ENCODE measurements at regions not wholly inside any gene's neighbourhood (a gene's known extent, or its start where the extent isn't known, plus 50 kb on each side); places are given as distances from the start of the nearest gene placed in this dataset.

DNA sequence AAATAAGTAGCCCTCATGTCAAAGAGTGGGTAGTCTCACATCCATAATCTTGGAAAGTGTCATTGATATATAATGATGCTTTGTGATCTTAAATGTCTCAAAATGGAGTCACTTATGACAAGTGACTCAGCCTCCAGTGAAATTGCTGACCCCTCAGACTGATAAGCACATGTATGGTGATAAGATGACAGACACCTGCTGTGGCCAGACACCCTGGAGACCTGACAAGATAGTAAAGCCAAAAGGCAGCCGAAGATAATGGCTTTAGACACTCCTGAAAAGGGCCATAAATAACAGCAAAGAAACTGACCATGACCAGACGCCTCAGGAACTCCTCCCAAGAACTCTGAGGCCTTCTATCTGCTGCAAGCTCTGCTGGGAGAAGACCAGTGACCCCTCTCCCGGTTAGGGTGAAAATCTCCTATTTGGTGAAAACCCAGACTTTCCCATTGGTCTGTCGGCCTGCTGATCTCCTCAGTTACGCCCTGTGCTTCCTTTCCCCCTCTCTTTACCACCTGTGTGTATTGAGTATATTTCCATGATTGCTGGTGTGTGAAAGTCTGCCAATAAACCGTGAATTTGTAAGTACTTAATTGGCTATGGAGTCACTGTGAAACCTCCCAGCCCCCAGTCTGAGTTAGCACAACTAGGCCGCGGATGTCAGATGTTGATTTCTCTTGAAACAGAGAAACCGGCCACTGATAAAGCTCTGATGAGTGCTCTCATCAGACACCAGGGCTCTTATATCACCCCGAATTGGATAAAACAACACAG lies 226.7 kb upstream of the MYOCD start:
- Histone ChIP-seq H3K36me3 (no peaks in the 10 kb centered on the region), H3K27ac (no peak overlapping the region), H3K27me3 (no peaks in the 10 kb centered on the region), H3K9me3 (no peaks in the 10 kb centered on the region), H3K4me3 (no peak overlapping the region), H3K4me1 (no peaks in the 10 kb centered on the region)
- TF ChIP-seq, protein P1, sequence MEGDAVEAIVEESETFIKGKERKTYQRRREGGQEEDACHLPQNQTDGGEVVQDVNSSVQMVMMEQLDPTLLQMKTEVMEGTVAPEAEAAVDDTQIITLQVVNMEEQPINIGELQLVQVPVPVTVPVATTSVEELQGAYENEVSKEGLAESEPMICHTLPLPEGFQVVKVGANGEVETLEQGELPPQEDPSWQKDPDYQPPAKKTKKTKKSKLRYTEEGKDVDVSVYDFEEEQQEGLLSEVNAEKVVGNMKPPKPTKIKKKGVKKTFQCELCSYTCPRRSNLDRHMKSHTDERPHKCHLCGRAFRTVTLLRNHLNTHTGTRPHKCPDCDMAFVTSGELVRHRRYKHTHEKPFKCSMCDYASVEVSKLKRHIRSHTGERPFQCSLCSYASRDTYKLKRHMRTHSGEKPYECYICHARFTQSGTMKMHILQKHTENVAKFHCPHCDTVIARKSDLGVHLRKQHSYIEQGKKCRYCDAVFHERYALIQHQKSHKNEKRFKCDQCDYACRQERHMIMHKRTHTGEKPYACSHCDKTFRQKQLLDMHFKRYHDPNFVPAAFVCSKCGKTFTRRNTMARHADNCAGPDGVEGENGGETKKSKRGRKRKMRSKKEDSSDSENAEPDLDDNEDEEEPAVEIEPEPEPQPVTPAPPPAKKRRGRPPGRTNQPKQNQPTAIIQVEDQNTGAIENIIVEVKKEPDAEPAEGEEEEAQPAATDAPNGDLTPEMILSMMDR (IDR thresholded peaks at IDR 0.05) = no peak
- TF ChIP-seq POLR2A (IDR thresholded peaks at IDR 0.05) (no peak), EP300 (IDR thresholded peaks at IDR 0.05) (no peak), POLR2AphosphoS5 (IDR thresholded peaks at IDR 0.05) (no peak)
- intact Hi-C loops (cut with DNase I; ENCODE audit: low total_unique reads) = loop anchor here (10.0 kb wide), 1 partner anchor 164 kb away; no protein-coding TSS in a partner anchor
- 76 to 83% (median 82%) methylated on average over 10 of the region's 10 CpGs for WGBS, 5 donors
- DNase-seq = no peak

DNA sequence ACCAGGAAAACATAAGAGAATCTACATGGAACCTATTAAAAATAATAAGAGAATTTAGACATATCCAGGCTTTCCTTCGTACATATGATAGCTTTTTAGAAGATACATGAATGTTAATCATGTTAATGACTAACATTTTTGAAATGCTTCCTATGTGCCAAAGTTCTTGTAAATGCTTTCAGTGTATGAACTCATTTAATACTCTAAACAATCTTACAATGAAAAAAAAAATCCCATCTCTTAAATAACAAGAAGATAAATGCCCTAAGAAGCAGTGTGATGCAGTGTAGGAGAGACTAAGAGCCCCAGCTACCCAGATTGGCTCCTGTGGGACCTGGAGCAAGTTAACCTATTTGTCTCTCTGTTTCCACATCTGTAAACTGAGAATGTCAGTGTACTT lies 220.4 kb upstream of the MYOCD start:
- Histone ChIP-seq H3K27me3 (no peaks in the 10 kb centered on the region), H3K4me3 (no peak overlapping the region), H3K36me3 (no peaks in the 10 kb centered on the region), H3K27ac (no peak overlapping the region), H3K9me3 (no peaks in the 10 kb centered on the region), H3K4me1 (no peaks in the 10 kb centered on the region)
- WGBS, 5 donors = 52 to 74% (median 65%) methylated on average over 1 of the region's 1 CpG
- intact Hi-C loops (cut with DNase I; ENCODE audit: low total_unique reads) = no loop called here
- TF ChIP-seq POLR2AphosphoS5 (IDR thresholded peaks at IDR 0.05) (no peak), EP300 (IDR thresholded peaks at IDR 0.05) (no peak), POLR2A (IDR thresholded peaks at IDR 0.05) (no peak)
- TF ChIP-seq, protein P1 (IDR thresholded peaks at IDR 0.05) = no peak
- DNase-seq = no peak

DNA sequence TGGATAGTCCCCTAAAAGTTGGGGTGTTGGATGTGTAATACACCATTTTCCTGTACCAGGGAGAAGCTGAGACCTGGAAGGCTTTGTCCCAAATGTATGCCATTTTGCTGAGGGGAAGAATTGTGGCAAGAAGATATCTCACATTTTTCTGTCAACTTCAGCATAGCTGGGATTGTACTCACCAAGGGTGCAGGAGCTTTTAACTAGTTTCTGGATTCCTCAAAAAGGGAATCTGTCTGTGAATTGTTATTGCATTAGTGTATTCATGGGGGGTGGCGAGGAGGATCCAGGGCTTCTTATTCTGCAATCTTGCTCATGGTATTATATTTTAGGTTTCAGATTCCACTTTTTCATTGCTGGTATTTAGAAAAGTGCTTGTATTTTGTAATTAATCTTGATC lies 208.2 kb upstream of the MYOCD start:
- no peak for DNase-seq
- intact Hi-C loops (cut with DNase I; ENCODE audit: low total_unique reads) = no loop called here
- H3K36me3 ChIP-seq = no peaks in the 10 kb centered on the region
- no peaks in the 10 kb centered on the region for H3K4me1 ChIP-seq
- no peaks in the 10 kb centered on the region for H3K27me3 ChIP-seq
- TF ChIP-seq POLR2AphosphoS5 (IDR thresholded peaks at IDR 0.05) = no peak
- no peak for TF ChIP-seq EP300 (IDR thresholded peaks at IDR 0.05)
- TF ChIP-seq POLR2A (IDR thresholded peaks at IDR 0.05) = no peak
- TF ChIP-seq, protein P1 (IDR thresholded peaks at IDR 0.05) = no peak
- H3K27ac ChIP-seq = no peak overlapping the region
- WGBS, 5 donors = 72 to 94% (median 92%) methylated on average over 1 of the region's 1 CpG
- peaks cover 0 to 8% (median 2%) of the 10 kb centered on the region in 4 donors for H3K9me3 ChIP-seq
- no peak overlapping the region for H3K4me3 ChIP-seq

DNA sequence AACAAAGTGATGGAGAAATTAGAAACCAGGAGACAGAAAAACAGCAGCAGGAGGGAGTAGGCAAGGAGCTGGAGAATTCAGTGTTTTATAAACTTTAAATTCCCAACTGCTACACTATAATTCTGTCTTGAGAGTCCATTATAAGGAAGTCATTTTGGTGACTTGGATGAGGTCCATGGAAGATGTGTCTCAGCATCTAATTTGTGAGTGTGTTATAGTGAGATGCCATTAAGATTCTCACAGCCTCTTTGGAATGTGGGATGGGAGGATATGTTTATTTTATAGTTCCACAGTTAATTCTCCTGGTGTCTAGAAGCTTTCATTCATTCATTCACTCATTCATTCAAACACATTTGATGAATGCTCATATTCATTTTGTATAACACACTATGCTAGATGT lies 206.0 kb upstream of the MYOCD start:
- DNase-seq = no peak
- Histone ChIP-seq H3K9me3 (peaks cover 0 to 8% (median 2%) of the 10 kb centered on the region in 4 donors), H3K27ac (no peak overlapping the region), H3K4me1 (no peaks in the 10 kb centered on the region), H3K27me3 (no peaks in the 10 kb centered on the region), H3K36me3 (no peaks in the 10 kb centered on the region), H3K4me3 (no peak overlapping the region)
- TF ChIP-seq POLR2AphosphoS5 (IDR thresholded peaks at IDR 0.05) (no peak), POLR2A (IDR thresholded peaks at IDR 0.05) (no peak), EP300 (IDR thresholded peaks at IDR 0.05) (no peak)
- TF ChIP-seq, protein P1 (IDR thresholded peaks at IDR 0.05) = no peak
- intact Hi-C loops (cut with DNase I; ENCODE audit: low total_unique reads) = no loop called here
